Upper lobe of left lung (tissue), 4 donors: ENCODE measurements at regions not wholly inside any gene's neighbourhood (a gene's known extent, or its start where the extent isn't known, plus 50 kb on each side); places are given as distances from the start of the nearest gene placed in this dataset.

Experiments used
- EP300 ChIP-seq, 4 donors: sonication (generic); formaldehyde crosslinking; IDR thresholded peaks; one replicate each; pipeline ENCODE4 v1.5.1; 2017; ENCODE audit warnings: antibody characterized with exemption in 4 of 4, control low read depth in 2 of 4
- POLR2AphosphoS5 ChIP-seq, 2 donors: sonication (generic); formaldehyde crosslinking; IDR thresholded peaks; one replicate each; pipeline ENCODE4 v1.5.1; 2017; ENCODE audit warnings: antibody characterized with exemption in 2 of 2
- TF ChIP-seq, protein P1 (sequence below), 6 experiments: fragments of 450-650 bp in 4 of 6; fragments of 200-600 bp in 2 of 6; sonication (generic) in 2 of 6; IDR thresholded peaks; one replicate each; pipeline ENCODE4 v1.5.1; 2016 to 2019; ENCODE audit warnings: antibody characterized with exemption in 6 of 6

DNA sequence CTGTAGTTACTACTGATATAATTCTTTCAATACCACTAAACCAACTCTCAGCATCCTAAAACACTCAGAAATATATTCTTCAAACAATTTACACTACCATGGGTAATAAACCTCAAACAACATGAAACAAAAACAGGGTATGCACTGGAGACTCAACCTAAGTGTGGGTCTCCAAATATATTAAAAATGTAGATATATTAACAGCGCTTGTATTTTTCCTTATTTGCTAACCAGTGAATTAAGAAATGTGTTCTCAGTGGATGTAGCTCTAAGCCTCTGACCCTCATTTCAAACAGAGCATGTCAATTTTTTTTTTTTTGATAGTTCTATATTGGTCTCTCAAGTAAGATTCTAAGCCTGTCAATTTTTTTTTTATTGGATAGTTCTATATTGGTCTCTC is 778.5 kb upstream of the CDH10 start:
- TF ChIP-seq EP300 (IDR thresholded peaks at IDR 0.05) (no peak), POLR2AphosphoS5 (IDR thresholded peaks at IDR 0.05) (no peak)
- TF ChIP-seq, protein P1, sequence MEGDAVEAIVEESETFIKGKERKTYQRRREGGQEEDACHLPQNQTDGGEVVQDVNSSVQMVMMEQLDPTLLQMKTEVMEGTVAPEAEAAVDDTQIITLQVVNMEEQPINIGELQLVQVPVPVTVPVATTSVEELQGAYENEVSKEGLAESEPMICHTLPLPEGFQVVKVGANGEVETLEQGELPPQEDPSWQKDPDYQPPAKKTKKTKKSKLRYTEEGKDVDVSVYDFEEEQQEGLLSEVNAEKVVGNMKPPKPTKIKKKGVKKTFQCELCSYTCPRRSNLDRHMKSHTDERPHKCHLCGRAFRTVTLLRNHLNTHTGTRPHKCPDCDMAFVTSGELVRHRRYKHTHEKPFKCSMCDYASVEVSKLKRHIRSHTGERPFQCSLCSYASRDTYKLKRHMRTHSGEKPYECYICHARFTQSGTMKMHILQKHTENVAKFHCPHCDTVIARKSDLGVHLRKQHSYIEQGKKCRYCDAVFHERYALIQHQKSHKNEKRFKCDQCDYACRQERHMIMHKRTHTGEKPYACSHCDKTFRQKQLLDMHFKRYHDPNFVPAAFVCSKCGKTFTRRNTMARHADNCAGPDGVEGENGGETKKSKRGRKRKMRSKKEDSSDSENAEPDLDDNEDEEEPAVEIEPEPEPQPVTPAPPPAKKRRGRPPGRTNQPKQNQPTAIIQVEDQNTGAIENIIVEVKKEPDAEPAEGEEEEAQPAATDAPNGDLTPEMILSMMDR (IDR thresholded peaks at IDR 0.05): no peak
